Fibroblast of pulmonary artery (primary cell): ENCODE measurements at regions not wholly inside any gene's neighbourhood (a gene's known extent, or its start where the extent isn't known, plus 50 kb on each side); places are given as distances from the start of the nearest gene placed in this dataset.
"Not testable (repeated sequence)": the region's sequence is repeated elsewhere in the genome, so short reads cannot be mapped to it uniquely, and the experiment has no call there.

ENCODE experiments used
- DNase-seq: peaks from one replicate; pipeline ENCODE4 v3.0.0-alpha.2; 2010; ENCODE audit warnings: low read depth
- H3K4me3 ChIP-seq: replicated peaks from 2 replicates; pipeline ENCODE4 v1.5.1; 2011; ENCODE audit warnings: low read depth, mild to moderate bottlenecking, control low read depth, low read length, moderate library complexity
- CTCF ChIP-seq: IDR thresholded peaks from 2 replicates; pipeline ENCODE4 v1.5.1; 2011; ENCODE audit warnings: mild to moderate bottlenecking, control low read depth, low read length, inconsistent platforms; ENCODE audit errors: missing control alignments

GRCh38 chr13:79901336-79901735, 420.4 kb downstream of the NDFIP2 start:
- peak; percentile 40 for DNase-seq

GRCh38 chr13:79900356-79900755, 419.4 kb downstream of the NDFIP2 start:
- TF ChIP-seq CTCF = no peak
- H3K4me3 ChIP-seq = no peak overlapping the region
- no peak for DNase-seq

More at GRCh38 chr13:79901336-79901735, 420.4 kb downstream of the NDFIP2 start:
- H3K4me3 ChIP-seq = no peak overlapping the region
- no peak for TF ChIP-seq CTCF

GRCh38 chr13:79898996-79899395, 418.0 kb downstream of the NDFIP2 start:
- no peak for TF ChIP-seq CTCF
- no peak overlapping the region for H3K4me3 ChIP-seq
- DNase-seq = no peak

- no peak overlapping the region for H3K4me3 ChIP-seq
- no peak for DNase-seq
- no peak for TF ChIP-seq CTCF
These were observed 417.4 kb downstream of the NDFIP2 start for GRCh38 chr13:79898202-79898826.

- no peak for DNase-seq
- no peak for TF ChIP-seq CTCF
- no peak overlapping the region for H3K4me3 ChIP-seq
These were observed 415.9 kb downstream of the NDFIP2 start for GRCh38 chr13:79896851-79897250.

GRCh38 chr13:79895416-79895815, 414.5 kb downstream of the NDFIP2 start:
- no peak for DNase-seq

GRCh38 chr13:79887278-79887677, 406.3 kb downstream of the NDFIP2 start:
- not testable (repeated sequence) for DNase-seq, H3K4me3 ChIP-seq

More at GRCh38 chr13:79895416-79895815, 414.5 kb downstream of the NDFIP2 start:
- H3K4me3 ChIP-seq = no peak overlapping the region
- TF ChIP-seq CTCF = no peak
